H1 (cell line): ENCODE measurements at regions not wholly inside any gene's neighbourhood (a gene's known extent, or its start where the extent isn't known, plus 50 kb on each side); places are given as distances from the start of the nearest gene placed in this dataset.

Source experiments
- CTCF ChIA-PET: fragments of 300-600 bp; sonication (Branson Sonifier 250); formaldehyde crosslinking; loops from one replicate; lab custom pipeline; 2021; ENCODE audit not compliant: partially characterized antibody; lab: Charles Lee
- POLR2A ChIA-PET: fragments of 300-600 bp; sonication (Branson Sonifier 250); formaldehyde crosslinking; loops from one replicate; lab custom pipeline; 2021; ENCODE audit warnings: inconsistent platforms; ENCODE audit not compliant: partially characterized antibody; lab: Charles Lee
- DNase-seq, 2 experiments: peaks; one replicate each; pipeline versions ENCODE4 v3.0.0 to v3.0.0-alpha.2; 2010 to 2022; ENCODE audit warnings: low spot score in 2 of 2, low read depth in 1 of 2, mixed read lengths in 1 of 2
- FAIRE-seq: peaks from 2 replicates; lab custom pipeline; 2011; peaks lifted over from hg19 to GRCh38; lab: Jason Lieb, UNC
- H2AFZ ChIP-seq: 2 replicates; pipeline ENCODE4 v1.8.1; 2012; ENCODE audit warnings: low read length, inconsistent platforms
- H2AK5ac ChIP-seq: 2 replicates; pipeline ENCODE4 v1.6.1; 2013; ENCODE audit warnings: low read depth, low read length
- H2BK120ac ChIP-seq: replicated peaks from 2 replicates; pipeline ENCODE3; 2013; ENCODE audit warnings: low read depth, low read length, inconsistent platforms
- H2BK12ac ChIP-seq: 2 replicates; pipeline ENCODE4 v1.6.1; 2013; ENCODE audit warnings: low read depth, low read length
- H2BK15ac ChIP-seq: 2 replicates; pipeline ENCODE4 v1.6.1; 2013; ENCODE audit warnings: low read length
- H2BK20ac ChIP-seq: 2 replicates; pipeline ENCODE4 v1.6.1; 2013; ENCODE audit warnings: low read length
- H2BK5ac ChIP-seq: 2 replicates; pipeline ENCODE4 v1.6.1; 2013; ENCODE audit warnings: low read depth, low read length
- H3K14ac ChIP-seq: 2 replicates; pipeline ENCODE4 v1.6.1; 2013; ENCODE audit warnings: inconsistent platforms; ENCODE audit not compliant: insufficient read length
- H3K18ac ChIP-seq: 2 replicates; pipeline ENCODE4 v1.6.1; 2013; ENCODE audit warnings: low read length; ENCODE audit errors: extremely low read depth
- H3K23ac ChIP-seq: 2 replicates; pipeline ENCODE4 v1.6.1; 2013; ENCODE audit warnings: inconsistent platforms; ENCODE audit not compliant: insufficient read length
- H3K23me2 ChIP-seq: 2 replicates; pipeline ENCODE4 v1.6.1; 2013; ENCODE audit warnings: low read depth, low read length
- H3K27ac ChIP-seq: 2 replicates; pipeline ENCODE4 v1.6.1; 2011; ENCODE audit warnings: low read depth, low read length, inconsistent platforms
- H3K27me3 ChIP-seq, 4 experiments: replicated peaks in 1 of 4; 1 replicate in 1 of 4; 2 replicates in 3 of 4; pipeline versions ENCODE4 v1.6.1 to v1.8.1; 2011 to 2013; ENCODE audit warnings: low read length in 3 of 4, mild to moderate bottlenecking in 3 of 4, inconsistent platforms in 2 of 4, mixed read lengths in 2 of 4, moderate library complexity in 1 of 4; ENCODE audit not compliant: control insufficient read depth in 3 of 4, insufficient read depth in 3 of 4; ENCODE audit errors: extremely low read depth in 1 of 4
- H3K36me3 ChIP-seq, 4 experiments: 2 replicates each; pipeline versions ENCODE4 v1.6.1 to v1.8.1; 2011 to 2013; ENCODE audit warnings: mild to moderate bottlenecking in 4 of 4, low read length in 3 of 4, moderate library complexity in 2 of 4, control low read depth in 1 of 4, inconsistent platforms in 1 of 4; ENCODE audit not compliant: insufficient read depth in 4 of 4, control insufficient read depth in 2 of 4
- H3K4ac ChIP-seq: replicated peaks from 2 replicates; pipeline ENCODE3; 2013; ENCODE audit warnings: low read length, low read depth, mixed read lengths, inconsistent platforms; ENCODE audit not compliant: insufficient read length
- H3K4me1 ChIP-seq, 4 experiments: replicated peaks in 1 of 4; 1 replicate in 1 of 4; 2 replicates in 3 of 4; pipeline versions ENCODE4 v1.6.1 to v1.8.1; 2011 to 2013; ENCODE audit warnings: low read length in 3 of 4, inconsistent platforms in 2 of 4, mixed read lengths in 1 of 4; ENCODE audit not compliant: insufficient read depth in 4 of 4, control insufficient read depth in 3 of 4
- H3K4me2 ChIP-seq, 2 experiments: 2 replicates each; pipeline versions ENCODE4 v1.6.1 to v1.8.1; 2011 to 2013; ENCODE audit warnings: low read depth in 2 of 2, low read length in 2 of 2, control low read depth in 1 of 2, inconsistent platforms in 1 of 2, mild to moderate bottlenecking in 1 of 2; ENCODE audit not compliant: insufficient read depth in 1 of 2
- H3K4me3 ChIP-seq, 4 experiments: fragments of 200-600, 300-600 bp in 1 of 4; sonication (generic), shearing (Covaris generic), sonication (Bioruptor Twin) in 1 of 4; 2 replicates each; pipeline versions ENCODE4 v1.5.1 to v1.8.1; 2011 to 2016; ENCODE audit warnings: low read length in 4 of 4, low read depth in 3 of 4, control low read depth in 2 of 4, inconsistent platforms in 2 of 4, mild to moderate bottlenecking in 2 of 4, mixed read lengths in 1 of 4, moderate library complexity in 1 of 4; ENCODE audit not compliant: insufficient read depth in 2 of 4; ENCODE audit errors: extremely low read depth in 1 of 4
- H3K56ac ChIP-seq: replicated peaks from 2 replicates; pipeline ENCODE3; 2013; ENCODE audit warnings: low read depth, mild to moderate bottlenecking, mixed read lengths, low read length, inconsistent platforms; ENCODE audit not compliant: insufficient read length
- H3K79me1 ChIP-seq: 2 replicates; pipeline ENCODE4 v1.6.1; 2013; ENCODE audit warnings: low read depth, low read length, control low read depth
- H3K79me2 ChIP-seq, 2 experiments: 2 replicates each; pipeline versions ENCODE4 v1.6.1 to v1.8.1; 2012 to 2013; ENCODE audit warnings: low read length in 2 of 2, mild to moderate bottlenecking in 2 of 2, inconsistent platforms in 1 of 2; ENCODE audit not compliant: insufficient read depth in 2 of 2, control insufficient read depth in 1 of 2
- H3K9ac ChIP-seq, 4 experiments: replicated peaks in 1 of 4; 1 replicate in 1 of 4; 2 replicates in 3 of 4; pipeline versions ENCODE4 v1.6.1 to v1.8.1; 2011 to 2013; ENCODE audit warnings: low read depth in 3 of 4, low read length in 3 of 4, control low read depth in 2 of 4, mild to moderate bottlenecking in 2 of 4, moderate library complexity in 2 of 4, inconsistent platforms in 1 of 4; ENCODE audit errors: extremely low read depth in 1 of 4
- H3K9me3 ChIP-seq, 2 experiments: 2 replicates each; pipeline versions ENCODE4 v1.6.1 to v1.8.1; 2012 to 2013; ENCODE audit warnings: mild to moderate bottlenecking in 2 of 2, moderate library complexity in 2 of 2, control low read depth in 1 of 2, inconsistent platforms in 1 of 2, low read depth in 1 of 2, low read length in 1 of 2, mixed read lengths in 1 of 2; ENCODE audit not compliant: insufficient read depth in 2 of 2
- H4K20me1 ChIP-seq, 2 experiments: replicated peaks in 1 of 2; 2 replicates each; pipeline versions ENCODE3 to v1.8.1; 2011 to 2013; ENCODE audit warnings: inconsistent platforms in 2 of 2, low read length in 2 of 2, mild to moderate bottlenecking in 1 of 2; ENCODE audit not compliant: insufficient read depth in 2 of 2, control insufficient read depth in 1 of 2
- H4K5ac ChIP-seq: 2 replicates; pipeline ENCODE4 v1.6.1; 2013; ENCODE audit warnings: low read length, low read depth, mixed read lengths, inconsistent platforms; ENCODE audit not compliant: insufficient read length
- H4K8ac ChIP-seq: 2 replicates; pipeline ENCODE4 v1.8.0; 2013; ENCODE audit warnings: mild to moderate bottlenecking, moderate library complexity, low read length, inconsistent platforms; ENCODE audit not compliant: insufficient read depth; ENCODE audit errors: extremely low read depth
- H4K91ac ChIP-seq: replicated peaks from 2 replicates; pipeline ENCODE3; 2013; ENCODE audit warnings: low read length, mixed read lengths, inconsistent platforms; ENCODE audit not compliant: insufficient read length
- BACH1 ChIP-seq: IDR thresholded peaks from 2 replicates; pipeline ENCODE4 v1.6.1; 2012; ENCODE audit warnings: low read length, improper control_type of control experiment
- BCL11A ChIP-seq, 2 experiments: IDR thresholded peaks; one replicate each; pipeline ENCODE4 v1.6.1; 2011; ENCODE audit warnings: low read depth in 2 of 2, low read length in 2 of 2, mild to moderate bottlenecking in 2 of 2
- BRCA1 ChIP-seq: IDR thresholded peaks from 2 replicates; pipeline ENCODE4 v1.6.1; 2012; ENCODE audit warnings: low read depth, low read length, improper control_type of control experiment
- MAFK ChIP-seq: IDR thresholded peaks from 2 replicates; pipeline ENCODE4 v1.6.1; 2012; ENCODE audit warnings: low read depth, mild to moderate bottlenecking, improper control_type of control experiment, low read length
- POU5F1 ChIP-seq: IDR thresholded peaks from 2 replicates; pipeline ENCODE4 v1.6.1; 2011; ENCODE audit warnings: low read depth, mild to moderate bottlenecking, low read length, moderate library complexity
- RNF2 ChIP-seq: fragments of 200-900, 300-1000 bp; sonication (generic); IDR thresholded peaks from 2 replicates; pipeline ENCODE4 v1.7.1; 2016; ENCODE audit warnings: borderline replicate concordance, low read depth, mild to moderate bottlenecking, antibody characterized with exemption, low read length; ENCODE audit not compliant: poor library complexity, severe bottlenecking; ENCODE audit errors: missing control alignments
- RXRA ChIP-seq: IDR thresholded peaks from 2 replicates; pipeline ENCODE4 v1.6.1; 2011; ENCODE audit warnings: low read depth, mild to moderate bottlenecking, low read length, moderate library complexity; ENCODE audit not compliant: insufficient read depth
- SAP30 ChIP-seq: fragments of 300-600 bp; sonication (generic); IDR thresholded peaks from 2 replicates; pipeline ENCODE4 v1.7.1; 2012; ENCODE audit warnings: low read length, moderate library complexity, mild to moderate bottlenecking, inconsistent platforms; ENCODE audit not compliant: insufficient read depth, insufficient replicate concordance
- SIRT6 ChIP-seq: IDR thresholded peaks from one replicate; pipeline ENCODE4 v1.7.1; 2012; ENCODE audit warnings: low read length, inconsistent platforms
- SIX5 ChIP-seq: IDR thresholded peaks from 2 replicates; pipeline ENCODE4 v1.6.1; 2011; ENCODE audit warnings: mild to moderate bottlenecking, low read depth, low read length
- TCF12 ChIP-seq: IDR thresholded peaks from 2 replicates; pipeline ENCODE4 v1.6.1; 2011; ENCODE audit warnings: low read depth, mild to moderate bottlenecking, low read length
- ZNF274 ChIP-seq: IDR thresholded peaks from 2 replicates; pipeline ENCODE4 v1.7.0; 2012; ENCODE audit warnings: low read length, borderline replicate concordance; ENCODE audit errors: extremely low read depth
- WGBS, 2 experiments: shearing (Covaris generic) in 1 of 2; methylation state at CpG; one replicate each; pipeline versions ENCODE4 v1.1.6 to v1.1.7; 2013 to 2015; ENCODE audit warnings: low lambda C conversion rate in 2 of 2, mixed read lengths in 2 of 2, inconsistent platforms in 1 of 2, low coverage in 1 of 2, missing lambda C conversion rate in 1 of 2; ENCODE audit not compliant: insufficient replicate concordance in 2 of 2, insufficient coverage in 1 of 2, insufficient read length in 1 of 2; ENCODE audit errors: extremely low coverage in 1 of 2, missing lambda C conversion rate in 1 of 2; 5-methylcytosine and 5-hydroxymethylcytosine counted together
- TF ChIP-seq, protein P1 (sequence below): IDR thresholded peaks from 2 replicates; pipeline ENCODE4 v1.6.1; 2011; ENCODE audit warnings: low read length, improper control_type of control experiment

DNA sequence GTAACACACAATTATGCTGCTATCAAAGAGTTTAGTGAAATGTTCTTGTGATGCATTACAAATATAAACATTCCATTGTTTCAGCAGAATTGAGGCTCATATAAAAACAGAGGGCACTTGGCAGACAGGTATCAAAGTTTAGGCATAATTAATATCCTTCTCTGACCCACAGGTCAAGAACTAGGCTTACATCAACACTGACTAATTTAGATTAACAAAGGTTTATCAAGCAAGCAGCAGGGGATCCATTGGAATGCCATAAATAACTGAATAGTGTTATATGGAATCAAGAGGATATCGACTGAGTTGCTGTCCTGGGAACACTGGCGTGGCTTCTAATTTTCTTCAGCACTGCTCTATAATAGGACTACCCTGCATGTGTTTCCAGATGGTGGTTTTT is 414.5 kb upstream of the ARRDC3 start:
- CTCF ChIA-PET, result no interaction called here
- Histone ChIP-seq H2BK15ac (no peak overlapping the region), H3K4me3 (no peak overlapping the region), H2AFZ (no peak overlapping the region), H4K20me1 (no peaks in the 10 kb centered on the region), H3K36me3 (no peaks in the 10 kb centered on the region), H2BK20ac (no peak overlapping the region), H3K14ac (no peak overlapping the region), H3K27ac (no peak overlapping the region), H3K79me1 (no peaks in the 10 kb centered on the region), H4K8ac (no peak overlapping the region), H2AK5ac (no peak overlapping the region), H2BK5ac (no peak overlapping the region), H3K56ac (no peak overlapping the region), H4K91ac (no peak overlapping the region), H3K23me2 (no peaks in the 10 kb centered on the region), H3K4me1 (0 out of 7 replicates have a peak, but pooled peaks cover 0 to 2% (median 0%) of the 10 kb centered on the region in 4 experiments), H3K9me3 (no peaks in the 10 kb centered on the region), H3K4me2 (no peak overlapping the region), H3K27me3 (no peaks in the 10 kb centered on the region), H3K23ac (no peak overlapping the region), H3K79me2 (no peaks in the 10 kb centered on the region), H4K5ac (no peak overlapping the region), H2BK12ac (no peak overlapping the region), H2BK120ac (no peak overlapping the region), H3K18ac (no peak overlapping the region), H3K9ac (no peak overlapping the region), H3K4ac (no peak overlapping the region)
- TF ChIP-seq, protein P1, sequence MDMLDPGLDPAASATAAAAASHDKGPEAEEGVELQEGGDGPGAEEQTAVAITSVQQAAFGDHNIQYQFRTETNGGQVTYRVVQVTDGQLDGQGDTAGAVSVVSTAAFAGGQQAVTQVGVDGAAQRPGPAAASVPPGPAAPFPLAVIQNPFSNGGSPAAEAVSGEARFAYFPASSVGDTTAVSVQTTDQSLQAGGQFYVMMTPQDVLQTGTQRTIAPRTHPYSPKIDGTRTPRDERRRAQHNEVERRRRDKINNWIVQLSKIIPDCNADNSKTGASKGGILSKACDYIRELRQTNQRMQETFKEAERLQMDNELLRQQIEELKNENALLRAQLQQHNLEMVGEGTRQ, result no peak
- TF ChIP-seq SIX5 (no peak), ZNF274 (no peak), POU5F1 (no peak), TCF12 (no peak), SAP30 (no peak), BCL11A (IDR thresholded peaks at IDR 0.05; ENCODE audit: low read depth in 2 of 2, low read length in 2 of 2) (no peak), BACH1 (no peak), MAFK (no peak), BRCA1 (no peak), RXRA (no peak), SIRT6 (no peak), RNF2 (no peak)
- FAIRE-seq (no peak), DNase-seq (no peak)
- WGBS, 2 experiments, result 89% methylated on average over 2 of the region's 2 CpGs; no CpG with 5 or more reads in 1 of the 2 experiments
- POLR2A ChIA-PET, result no interaction called here
